Pulmonary artery endothelial cell (primary cell): ENCODE measurements at regions not wholly inside any gene's neighbourhood (a gene's known extent, or its start where the extent isn't known, plus 50 kb on each side); places are given as distances from the start of the nearest gene placed in this dataset.

Source experiments
- DNase-seq: peaks from one replicate; pipeline ENCODE4 v3.0.0-alpha.2; 2011; ENCODE audit warnings: low read depth, low spot score

DNA sequence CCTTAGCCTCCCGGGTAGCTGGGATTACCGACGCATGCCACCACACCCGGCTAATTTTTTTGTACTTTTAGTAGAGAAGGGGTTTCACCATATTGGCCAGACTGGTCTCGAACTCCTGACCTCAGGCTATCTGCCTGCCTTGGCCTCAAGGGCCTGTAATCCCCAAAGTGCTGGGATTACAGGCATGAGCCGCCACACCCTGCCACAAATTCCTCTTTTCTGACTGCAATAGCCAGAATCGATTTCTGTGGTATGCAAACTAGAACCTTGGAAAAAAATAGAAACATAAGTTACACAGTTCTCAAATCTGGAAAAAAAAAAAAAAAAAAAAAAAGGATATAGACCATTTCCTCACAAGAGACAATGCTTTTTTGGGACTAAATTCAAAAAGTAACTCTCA is 184.6 kb upstream of the EGLN3 start:
- DNase-seq, result no peak

DNA sequence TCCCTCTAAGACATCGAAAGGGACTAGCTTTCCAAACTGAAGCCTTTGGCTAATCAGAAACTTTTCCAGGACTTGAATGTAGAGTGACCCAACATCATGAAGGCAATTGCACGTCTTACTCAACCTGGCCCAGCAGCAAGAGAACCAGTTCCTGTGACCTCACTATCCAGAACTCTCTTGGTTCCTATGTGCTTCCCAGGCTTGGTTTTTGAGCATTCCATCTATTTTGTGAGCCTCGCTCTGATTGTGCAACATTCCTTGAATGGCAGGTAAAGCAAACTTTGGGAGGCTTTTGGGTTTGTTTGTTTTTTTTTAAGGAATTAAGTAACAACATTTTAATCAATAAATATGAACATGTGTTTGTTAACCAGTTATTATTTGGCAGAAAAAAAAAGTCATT is 183.6 kb upstream of the EGLN3 start:
- DNase-seq, result no peak

DNA sequence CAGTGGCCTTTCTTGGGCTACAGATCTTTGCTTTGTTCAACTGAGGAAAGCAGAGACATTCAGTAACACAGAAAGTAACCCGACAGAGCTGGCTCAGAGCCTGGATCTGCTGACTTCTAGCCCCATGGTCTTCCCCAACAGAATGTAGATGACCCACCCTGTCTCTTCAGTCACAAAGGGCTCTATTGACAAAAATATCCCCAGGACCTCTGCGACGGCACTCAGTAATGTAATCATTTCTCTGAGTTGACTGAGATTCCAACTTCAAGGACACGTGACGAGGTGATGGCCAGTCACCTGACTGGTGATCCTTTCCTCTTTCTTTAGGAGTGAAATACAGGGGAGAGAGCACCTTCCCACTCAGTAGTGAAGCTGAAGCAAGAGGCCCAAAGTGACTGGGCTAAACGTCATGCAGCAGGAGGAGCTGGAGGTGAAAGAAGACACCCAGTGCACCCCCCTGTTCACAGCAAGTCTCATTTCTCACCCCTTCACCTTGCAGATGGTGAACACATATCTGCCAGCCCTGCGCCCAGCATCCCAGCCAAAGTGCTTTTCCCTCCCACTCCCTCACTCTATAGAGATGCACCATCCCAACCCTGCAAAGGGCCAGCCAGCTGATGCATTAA is 179.2 kb upstream of the EGLN3 start:
- no peak for DNase-seq

DNA sequence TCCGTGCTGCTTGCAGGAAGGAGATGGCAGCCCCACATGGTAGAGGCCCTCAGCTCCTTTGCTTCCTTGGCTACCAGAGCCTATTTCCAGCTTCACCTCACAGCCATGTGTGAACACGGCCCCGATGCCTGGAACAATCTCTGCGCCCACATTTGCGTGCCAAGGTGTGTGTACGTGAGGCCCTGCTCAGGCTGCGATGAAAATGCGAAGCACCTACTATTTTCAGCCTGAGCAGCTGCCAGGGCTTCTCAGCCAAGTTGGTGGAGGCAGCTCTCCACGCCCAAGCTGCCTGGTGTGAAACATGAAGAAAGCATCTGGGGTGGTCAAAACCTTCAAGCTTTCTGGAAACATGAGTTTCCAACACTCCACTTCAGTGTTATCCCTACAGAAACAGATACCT is 177.8 kb upstream of the EGLN3 start:
- no peak for DNase-seq

DNA sequence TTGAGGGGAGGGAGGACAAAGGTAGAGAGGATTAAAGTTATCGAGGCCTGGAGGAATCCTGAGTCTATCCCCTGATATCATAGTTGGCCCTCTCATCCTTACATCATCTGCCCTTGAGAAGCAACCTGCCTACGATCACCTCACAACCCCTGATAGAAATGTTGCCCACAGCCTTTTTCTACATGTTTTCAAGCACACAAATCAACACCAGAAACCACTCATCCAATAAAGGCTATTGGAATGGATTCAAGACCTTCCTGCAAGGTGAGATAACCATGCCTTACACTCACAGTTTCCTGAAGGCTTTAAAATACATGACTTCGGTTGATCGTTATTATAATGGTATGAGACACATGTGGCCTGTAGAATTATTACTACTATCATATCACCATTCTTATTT is 175.7 kb upstream of the EGLN3 start:
- no peak for DNase-seq

DNA sequence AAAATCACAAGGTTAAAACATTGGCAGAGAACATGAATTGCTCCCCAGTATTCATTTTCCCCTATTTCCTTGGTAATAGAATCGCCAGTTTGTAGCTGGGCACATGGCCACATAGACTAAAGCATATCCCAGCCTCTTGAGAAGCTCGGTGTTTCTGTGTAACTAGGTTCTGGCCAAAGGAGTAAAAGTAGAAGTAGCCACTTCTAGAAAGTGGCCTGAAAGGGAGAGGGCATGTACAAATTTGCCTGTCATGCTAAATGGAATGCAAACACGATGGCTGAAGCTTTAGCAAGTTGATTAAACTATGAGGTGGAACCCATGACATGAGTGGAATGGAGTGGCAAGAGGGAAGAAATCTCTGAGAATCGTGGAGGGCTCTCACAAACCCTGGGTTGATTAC is 173.7 kb upstream of the EGLN3 start:
- DNase-seq, result no peak

DNA sequence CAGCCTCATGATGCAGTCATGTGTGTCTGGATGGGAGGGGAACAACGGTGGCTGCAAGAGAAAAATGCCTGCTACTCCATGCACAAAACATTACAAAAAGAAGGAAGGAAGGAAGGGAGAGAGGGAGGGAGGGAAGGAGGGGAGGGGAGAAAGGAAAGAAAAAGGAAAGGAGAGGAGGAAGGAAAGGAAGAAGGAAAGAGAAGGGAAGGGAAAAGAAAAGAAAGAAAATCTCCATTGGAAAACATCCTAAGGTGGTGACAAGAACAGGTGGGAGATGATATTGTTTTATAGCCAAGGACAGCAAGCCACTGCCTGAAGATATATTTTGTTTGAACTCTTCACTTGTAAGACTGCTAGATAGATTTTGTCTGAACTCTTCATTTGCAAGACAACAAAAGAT is 171.8 kb upstream of the EGLN3 start:
- no peak for DNase-seq

DNA sequence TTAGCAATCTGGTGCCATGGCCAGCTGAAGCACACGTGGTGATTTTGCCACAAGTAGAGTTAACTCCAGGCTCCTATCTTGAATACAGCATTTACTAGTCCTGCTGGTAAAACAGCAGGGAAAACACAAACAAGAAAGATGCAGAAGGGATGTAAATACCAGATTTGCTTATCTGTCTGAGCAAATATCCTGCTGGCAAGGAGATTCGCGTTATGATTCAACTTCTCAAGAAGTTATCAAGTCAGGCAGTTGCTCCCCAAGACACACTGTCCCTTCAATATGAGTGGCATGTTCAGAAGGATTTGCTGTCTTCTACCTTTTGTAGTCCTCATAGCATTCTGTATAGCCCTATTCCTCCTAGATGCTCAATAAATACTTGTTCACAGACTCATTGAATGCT is 171.2 kb upstream of the EGLN3 start:
- DNase-seq, result no peak

DNA sequence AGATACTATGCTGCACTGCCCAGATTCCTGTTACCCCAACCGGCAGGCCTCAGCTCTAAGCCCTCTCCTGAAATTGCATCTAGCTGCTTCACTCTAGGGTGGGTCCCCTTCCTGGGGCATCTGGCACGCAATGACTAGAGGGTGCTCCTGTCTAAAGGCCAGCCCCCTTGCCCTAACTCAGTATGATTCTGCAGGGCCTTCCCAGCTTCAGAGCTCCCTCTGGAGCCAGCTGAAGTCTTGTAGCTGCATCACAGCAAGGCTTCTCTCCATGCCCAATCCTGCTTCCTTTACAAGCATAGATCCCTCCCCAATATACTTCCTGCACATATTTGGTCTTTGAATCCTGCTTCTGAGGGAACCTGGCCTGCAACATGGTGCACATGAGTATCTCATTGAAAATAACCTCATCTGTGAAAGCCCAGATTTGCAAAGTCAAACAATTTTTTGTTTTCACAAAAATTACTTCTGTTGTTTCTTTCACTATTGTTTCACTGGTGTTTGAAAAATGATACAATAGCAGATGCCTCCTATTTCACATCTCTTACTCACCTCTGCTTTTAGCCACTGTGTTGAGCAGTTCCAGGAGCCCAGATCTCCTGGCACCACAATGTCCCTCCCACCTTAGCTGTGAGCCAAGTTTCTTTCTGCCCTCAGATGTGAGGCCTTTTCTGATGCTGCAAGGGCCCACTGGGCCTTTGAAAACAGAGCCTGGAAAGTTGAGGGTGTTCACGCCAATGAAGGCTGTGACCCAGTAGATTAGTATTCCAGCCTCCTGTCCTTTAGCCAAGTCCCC is 169.5 kb upstream of the EGLN3 start:
- no peak for DNase-seq

DNA sequence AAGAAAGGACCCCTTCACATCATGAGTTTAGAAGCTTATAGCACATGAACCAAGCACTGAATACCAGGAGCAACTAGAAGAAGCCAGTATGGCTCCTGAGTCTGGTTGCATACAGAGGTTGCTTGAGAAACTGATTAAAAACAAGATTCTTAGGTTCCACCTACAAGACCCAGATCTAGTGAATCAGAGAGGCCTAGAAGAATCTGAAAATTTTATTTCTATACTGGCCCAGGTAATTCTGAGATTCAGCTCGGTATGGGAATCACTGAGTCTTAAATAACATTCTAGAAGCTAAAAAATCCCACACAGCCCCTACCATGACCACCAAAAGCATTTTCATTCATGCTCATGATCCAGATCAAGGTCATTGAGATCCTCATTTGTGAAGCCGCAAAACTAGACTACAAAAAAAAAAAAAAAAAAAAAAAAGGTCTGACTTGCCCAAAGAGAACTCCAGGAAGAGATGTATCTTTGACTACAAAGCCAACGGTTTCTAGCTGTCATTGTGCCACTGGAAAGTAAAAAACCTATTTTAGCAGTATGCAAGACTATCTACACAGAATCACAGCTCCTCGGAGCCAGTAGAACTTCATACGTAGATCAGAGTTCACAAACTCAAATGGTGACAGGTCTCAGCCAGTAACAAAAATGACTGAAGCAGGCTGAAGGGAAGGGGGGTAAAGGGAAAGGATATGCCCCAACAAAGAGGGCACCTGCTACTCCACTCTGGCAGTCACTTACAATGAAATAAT is 168.4 kb upstream of the EGLN3 start:
- DNase-seq, result no peak

DNA sequence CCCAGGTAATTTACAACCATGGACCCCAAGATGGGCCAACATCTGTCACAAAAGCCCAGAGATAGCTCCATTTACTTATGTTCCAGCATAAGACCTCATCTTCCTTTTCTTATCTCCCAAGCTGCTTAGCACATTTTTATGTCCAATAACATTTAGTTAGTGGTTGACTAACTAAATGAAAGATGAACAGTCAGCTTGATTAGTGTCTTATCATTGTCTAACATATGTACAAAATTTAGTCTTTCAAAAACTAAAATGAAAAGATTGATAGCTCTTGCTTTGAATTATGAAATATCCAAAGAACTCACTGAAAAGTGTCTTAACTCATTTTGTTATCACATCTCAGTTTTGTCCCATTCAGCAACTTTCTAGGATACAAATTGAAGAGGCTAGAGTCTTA is 163.1 kb upstream of the EGLN3 start:
- no peak for DNase-seq

DNA sequence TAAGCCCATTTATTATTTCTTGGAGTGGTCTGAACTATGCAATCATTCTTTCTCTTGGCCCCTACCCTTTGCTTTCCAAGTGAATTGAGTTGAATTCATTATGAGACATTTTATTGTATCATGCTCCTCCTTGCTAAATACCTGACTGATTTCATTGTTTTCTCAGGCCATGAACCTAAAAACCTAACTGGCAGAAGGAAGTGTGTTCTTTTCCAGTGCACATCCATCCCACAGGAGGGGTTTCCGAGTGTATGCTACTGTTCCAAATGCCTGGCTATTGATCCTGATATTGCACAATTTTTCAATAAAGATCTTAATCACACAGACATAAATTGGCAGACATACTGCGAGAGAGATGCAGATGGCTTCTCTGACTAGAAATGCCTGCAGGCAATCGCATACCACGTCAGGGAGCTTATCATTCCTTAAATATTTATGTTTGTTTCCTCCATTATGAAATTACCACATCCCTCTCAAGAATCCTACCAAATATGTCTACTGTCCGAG is 162.2 kb upstream of the EGLN3 start:
- DNase-seq, result no peak

DNA sequence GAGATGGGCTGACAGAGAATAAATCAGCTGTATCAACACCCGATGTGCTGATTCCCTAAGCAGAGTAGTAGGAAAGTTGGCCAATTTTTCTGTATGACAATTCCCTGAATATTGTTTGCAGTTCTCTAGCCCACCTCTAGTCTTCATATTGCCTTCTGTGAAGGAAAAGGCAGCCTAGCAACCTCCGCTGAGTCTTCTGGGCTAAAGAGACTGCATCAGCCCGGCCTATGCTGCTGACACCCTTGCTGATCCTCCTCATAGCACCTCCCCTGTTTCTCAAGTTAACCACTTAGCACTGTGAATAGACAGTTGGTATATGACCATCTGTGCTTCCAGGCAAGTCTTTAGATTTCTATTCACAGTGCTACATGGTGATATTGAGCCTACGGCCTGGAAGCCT is 161.1 kb upstream of the EGLN3 start:
- DNase-seq, result no peak

DNA sequence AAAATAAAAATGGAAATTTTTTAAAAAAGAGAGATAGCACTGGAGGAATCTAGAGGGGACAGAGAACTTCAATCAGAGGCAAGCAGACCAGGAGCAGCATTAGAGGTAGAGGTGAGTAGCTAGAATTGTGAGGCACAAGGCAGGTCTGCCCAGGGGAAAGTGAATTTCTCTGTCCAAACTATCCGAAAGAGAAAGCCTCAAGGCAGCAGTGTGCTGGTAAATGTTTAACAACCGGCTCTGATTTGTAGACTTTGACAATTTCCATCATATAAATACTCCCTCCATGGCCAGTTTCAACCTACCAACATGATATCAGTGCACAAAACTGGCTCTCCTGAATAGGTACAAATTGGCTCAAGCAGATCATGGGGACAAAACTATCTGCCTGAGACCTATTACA is 160.6 kb upstream of the EGLN3 start:
- no peak for DNase-seq

DNA sequence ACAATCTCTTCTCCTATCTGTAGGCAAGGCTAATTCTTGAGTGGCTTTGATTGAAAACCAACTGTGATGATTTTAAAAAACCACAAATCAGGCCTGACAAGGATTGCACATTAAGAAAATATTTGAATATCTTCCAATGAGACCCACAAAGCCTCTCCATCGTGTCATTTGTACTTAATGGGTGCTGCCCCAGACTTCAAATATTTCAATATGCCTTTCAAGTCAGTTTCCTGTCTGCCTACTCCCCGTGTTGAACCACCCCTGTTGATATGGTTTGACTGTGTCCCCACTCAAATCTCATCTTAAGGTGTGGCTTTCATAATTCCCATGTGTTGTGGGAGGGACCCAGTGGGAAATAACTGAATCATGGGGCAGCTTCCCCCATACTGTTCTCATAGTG is 159.7 kb upstream of the EGLN3 start:
- DNase-seq, result no peak

DNA sequence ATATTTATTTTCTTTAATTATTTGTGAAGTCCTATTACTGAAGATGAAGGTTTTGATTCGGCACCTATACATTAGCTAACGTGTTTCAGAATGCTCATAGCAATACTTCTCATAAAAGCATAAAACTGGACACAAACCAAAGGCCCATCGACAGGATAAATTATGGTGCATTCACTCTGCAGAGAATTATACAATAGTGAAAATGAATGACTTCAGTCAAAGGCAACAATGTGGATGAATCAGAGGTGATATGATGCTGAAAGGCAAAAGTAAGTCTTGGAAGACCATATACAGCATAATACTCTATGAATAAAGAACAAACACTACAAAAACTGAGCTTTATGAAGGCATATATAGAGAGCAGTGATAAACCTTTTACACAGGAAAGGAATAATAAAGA is 156.6 kb upstream of the EGLN3 start:
- no peak for DNase-seq

DNA sequence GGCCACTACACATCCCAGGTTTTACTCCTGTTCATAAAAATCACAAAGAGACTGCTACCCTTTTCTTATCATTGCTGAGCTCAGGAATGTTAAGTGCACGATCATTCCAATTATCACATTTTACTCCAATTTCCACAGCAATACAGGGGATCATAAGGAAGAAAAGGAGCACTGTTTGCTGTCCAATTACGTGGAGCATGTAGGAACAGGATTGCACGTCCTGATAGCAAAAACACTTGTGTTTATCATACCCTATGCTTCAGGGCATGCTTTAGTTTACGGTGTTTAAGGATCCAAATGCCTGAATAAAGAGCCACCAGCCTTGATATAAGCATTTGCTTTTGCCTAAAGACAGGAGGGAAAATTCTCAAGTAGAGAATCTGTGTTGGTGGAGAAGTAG is 155.4 kb upstream of the EGLN3 start:
- DNase-seq, result no peak

DNA sequence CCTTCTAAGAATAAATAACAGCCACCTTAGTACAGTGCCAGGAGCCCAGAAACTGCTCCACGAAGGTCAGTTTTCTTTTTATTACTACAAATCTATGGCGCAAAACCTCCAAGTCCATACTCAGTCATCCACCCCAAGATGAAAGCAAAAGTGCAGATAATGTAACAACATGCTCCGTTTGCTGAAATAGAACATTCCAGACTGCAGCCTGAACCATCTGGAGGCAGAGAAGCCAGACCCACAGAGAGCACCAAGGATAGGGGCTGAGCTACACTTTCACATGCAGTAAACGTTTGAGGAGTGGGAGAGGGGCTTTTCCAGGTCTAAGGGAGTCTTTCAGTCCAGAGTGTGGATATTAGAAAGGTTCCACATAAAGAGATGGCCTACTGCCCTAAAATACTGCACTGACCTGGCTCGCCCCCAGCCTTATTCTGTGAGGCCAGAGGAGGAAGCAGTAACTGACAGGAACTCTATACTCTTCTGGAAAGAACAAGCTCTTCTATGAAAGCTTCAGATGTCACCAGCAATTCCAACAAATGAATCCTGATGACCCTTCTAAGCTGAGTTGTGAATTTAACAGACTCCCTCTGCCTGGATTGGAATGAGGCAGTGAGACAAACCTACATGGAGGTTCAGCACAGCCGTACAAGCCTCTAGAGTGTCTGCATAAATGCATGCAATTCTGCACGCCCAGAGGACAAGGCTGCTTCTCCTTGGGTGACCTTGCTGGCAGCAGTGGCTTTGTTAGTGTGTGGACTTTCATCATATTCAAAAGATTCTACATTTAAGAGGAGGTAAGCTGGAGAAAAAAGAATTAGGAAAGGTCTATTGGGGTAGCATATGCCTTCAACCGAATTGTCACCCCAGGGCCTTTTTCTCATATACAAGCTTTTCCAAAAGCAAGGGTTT is 153.9 kb upstream of the EGLN3 start:
- DNase-seq, result no peak

DNA sequence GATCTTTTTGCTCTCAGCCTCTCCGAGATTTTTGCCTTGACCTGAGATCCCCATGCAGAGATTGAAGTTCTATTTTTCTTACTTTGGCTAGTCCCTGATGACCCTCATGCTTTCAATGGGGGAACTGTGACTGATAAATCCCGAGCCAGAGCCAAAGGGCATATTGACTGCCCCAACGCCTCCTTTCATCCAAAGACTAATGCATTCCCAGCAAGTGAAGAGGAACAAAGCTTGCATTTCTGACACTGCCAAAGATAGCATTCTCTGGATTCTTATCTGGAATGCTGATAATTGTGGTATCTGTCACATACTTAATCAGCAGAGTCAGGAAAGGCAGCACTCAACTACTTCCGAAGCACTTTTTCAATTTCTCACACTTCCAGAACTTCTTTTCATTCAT is 152.3 kb upstream of the EGLN3 start:
- no peak for DNase-seq

DNA sequence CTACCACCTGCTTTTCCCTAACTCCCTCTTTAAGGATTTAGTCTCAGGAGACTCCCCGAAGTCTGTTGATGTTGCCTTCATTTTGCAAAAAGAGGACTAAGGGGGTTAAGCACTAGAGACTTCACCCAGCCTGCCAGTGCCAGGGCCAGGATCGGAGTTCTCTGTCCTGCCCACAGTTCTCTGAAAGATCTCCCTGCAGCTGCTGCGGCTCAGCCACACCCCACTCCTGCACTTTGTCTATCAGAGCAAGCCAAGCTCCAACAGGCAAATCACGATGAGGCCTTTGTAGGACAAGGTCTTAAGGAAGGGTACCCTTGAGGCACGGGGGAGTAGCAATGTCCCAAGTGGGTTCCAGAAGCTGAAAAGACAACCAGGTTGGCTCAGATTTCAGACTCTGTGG is 148.8 kb upstream of the EGLN3 start:
- no peak for DNase-seq

DNA sequence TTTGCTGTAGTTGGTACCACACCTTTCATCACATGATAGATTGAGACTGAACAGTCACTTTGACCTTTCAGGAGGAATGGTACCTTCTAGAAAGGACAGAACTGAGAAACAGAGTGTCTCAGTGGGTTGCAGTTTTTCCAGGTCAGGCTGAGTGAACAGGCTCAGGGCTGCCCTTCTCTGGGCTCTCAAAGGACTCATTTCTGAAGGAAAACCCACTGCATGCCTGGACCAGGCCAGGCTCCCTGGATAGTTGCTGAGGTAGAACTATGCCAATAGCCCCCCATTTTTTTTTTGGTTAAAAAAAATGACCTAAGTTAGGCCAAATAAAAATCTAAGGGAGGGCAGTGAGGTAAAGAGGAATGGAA is 148.1 kb upstream of the EGLN3 start:
- DNase-seq, result no peak
